SKM-1 (cell line): ENCODE measurements at regions not wholly inside any gene's neighbourhood (a gene's known extent, or its start where the extent isn't known, plus 50 kb on each side); places are given as distances from the start of the nearest gene placed in this dataset.
"Not testable (repeated sequence)": the region's sequence is repeated elsewhere in the genome, so short reads cannot be mapped to it uniquely, and the experiment has no call there.

Source experiments
- DNase-seq: peaks from one replicate; lab custom pipeline; 2025; ENCODE audit not compliant: unreplicated experiment; lab: John Stamatoyannopoulos, UW

DNA sequence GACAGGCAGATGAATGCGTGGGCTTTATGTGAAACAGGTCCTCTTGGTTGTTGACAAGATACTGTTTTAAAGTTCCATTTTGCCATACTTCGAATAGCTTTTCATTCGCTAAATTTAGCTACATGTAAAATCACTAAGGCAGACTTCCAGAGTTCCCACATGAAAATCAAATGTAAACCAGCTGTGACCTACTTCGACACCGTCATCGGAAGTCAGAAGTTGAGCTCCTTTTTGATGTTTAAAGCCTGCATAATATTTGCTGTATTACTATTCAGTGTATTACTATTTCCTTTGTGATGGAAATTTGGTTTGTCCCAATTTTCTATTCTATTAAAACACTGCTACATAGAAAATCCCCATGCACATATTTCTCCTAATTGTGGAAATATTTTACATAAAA, 115.3 kb downstream of the IGLL1 start:
- DNase-seq = not testable (repeated sequence)

DNA sequence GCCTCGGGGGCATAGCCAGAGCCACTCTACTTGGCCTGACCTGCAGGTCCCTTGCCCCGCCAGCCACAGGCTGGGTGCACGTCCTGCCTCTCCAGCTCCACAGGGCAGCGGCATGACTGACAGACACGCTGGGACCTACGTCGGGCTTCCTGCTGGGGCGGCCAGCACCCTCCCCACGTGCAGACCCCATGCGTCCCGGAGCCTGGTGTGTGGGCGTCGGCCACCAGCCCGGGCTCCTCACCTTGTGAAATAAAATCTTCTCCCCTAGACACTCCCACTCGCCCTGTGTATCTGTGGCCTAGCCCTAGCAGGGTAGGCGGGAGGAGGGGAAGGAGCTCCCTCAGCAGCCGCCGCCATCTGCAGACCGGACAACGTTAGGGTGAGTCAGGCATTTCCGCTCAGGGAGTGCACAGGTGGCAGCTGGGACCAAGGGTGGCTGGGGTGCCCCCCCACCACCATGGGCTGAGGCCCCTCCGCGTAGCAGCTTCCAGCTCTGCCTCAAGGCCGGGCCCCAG, 119.5 kb downstream of the IGLL1 start:
- not testable (repeated sequence) for DNase-seq

DNA sequence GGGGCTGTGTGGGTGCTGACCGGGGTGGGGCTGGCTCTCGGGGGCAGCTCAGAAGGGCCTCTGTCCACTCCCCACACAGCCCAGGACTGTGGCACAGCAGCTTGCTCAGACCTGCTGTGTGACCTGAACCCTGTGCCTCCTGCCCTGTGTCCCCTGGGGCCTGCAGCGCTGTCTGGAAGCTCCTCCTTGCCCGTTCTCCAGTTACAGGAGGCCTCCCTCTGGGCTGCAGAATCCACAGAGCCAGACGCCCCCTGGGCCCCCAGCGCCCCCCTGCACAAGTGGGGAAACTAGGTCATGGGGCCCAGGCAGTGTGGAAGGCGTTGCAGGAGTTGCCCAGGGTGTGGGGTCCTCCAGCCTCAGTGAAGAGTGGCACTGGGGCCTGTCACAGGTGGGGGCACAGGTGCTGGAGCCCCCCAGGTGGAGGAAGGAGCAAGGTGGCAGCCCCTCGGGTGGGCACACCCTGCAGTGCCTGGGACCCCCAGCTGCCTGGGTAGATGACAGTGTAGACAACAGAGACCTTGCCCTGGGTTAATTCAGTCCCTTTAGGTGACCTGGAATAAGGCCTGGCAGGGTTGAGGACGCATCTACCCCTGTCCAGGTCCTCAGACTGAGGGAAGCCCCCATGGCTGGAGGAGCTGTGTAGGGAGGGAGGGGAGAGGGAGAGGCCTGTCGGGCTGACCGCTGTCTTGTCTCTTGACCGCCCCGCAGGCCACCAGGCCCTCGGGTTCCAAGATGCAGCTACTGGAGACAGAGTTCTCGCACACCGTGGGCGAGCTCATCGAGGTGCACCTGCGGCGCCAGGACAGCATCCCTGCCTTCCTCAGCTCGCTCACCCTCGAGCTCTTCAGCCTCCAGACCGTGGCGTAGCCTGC, 120.2 kb downstream of the IGLL1 start:
- not testable (repeated sequence) for DNase-seq

DNA sequence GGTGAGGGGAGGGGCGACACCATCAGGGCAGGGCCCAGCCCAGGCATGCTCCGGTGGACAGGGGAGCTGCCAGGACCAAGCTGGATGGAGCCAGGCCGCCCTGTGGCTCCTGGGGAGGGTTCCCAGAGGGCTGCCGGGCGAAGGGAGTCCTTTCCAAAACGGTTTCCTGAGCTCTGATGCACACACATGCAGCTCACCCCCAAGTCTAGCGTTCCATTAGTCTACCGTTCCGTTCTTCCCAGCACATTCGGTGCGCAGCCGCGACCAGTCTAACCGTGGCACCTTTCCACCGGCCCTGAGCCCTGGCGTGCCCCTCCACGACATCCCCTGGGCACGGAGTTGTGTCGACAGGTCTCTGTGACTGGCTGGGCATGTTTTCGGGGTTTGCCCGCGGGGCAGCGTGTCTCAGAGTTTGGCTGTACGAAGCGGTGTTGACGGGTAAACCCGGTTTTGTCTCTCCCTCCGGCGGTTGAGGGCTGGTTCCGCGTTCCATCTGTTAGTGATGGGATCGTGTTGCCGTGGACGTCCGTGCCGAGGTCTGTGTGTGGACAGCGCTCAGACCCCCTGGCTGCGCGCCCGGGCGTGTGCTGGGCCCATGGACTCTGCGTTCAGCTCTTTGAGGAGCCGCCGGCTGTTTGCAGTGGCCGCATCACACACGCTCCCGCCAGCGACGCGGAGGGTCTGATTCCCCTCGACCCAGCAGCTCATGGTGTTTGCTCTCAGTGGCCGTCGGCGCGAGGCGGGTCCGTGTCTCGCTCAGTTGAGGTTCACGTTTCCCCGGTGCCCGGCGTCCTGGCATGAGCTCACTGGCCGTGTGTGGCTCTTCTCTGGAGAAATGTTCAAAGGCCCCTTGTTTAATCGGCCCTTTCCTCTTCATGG, 121.2 kb downstream of the IGLL1 start:
- DNase-seq = no peak

DNA sequence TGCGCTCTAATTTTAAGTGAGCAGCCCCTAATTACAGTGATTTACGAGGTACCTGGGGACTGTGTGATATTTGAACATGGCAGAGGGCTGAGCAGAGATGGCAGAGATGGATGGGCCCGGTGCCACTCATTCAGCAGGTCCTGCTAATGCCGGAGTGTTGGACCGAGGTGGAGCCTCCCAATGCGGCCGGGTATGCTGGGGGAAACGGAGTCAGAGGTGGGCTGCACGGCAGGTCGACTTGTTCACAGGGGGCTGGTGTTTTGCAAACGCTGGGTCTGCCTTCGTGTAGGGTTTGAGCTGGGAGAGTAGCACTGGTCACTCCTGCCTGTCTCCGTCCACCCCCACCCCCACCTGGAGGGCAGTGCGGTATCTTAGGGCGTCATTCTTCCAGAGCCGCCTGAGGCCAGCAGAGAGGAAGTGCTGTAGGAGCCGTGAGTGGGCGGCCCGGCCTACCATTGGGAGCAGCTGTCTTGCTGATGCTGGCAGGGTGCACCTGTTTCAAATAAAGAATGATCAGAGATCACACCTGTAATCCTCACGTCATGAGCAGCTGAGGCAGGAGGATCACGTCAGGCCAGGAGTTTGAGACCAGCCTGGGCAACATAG, 122.6 kb downstream of the IGLL1 start:
- DNase-seq = no peak

DNA sequence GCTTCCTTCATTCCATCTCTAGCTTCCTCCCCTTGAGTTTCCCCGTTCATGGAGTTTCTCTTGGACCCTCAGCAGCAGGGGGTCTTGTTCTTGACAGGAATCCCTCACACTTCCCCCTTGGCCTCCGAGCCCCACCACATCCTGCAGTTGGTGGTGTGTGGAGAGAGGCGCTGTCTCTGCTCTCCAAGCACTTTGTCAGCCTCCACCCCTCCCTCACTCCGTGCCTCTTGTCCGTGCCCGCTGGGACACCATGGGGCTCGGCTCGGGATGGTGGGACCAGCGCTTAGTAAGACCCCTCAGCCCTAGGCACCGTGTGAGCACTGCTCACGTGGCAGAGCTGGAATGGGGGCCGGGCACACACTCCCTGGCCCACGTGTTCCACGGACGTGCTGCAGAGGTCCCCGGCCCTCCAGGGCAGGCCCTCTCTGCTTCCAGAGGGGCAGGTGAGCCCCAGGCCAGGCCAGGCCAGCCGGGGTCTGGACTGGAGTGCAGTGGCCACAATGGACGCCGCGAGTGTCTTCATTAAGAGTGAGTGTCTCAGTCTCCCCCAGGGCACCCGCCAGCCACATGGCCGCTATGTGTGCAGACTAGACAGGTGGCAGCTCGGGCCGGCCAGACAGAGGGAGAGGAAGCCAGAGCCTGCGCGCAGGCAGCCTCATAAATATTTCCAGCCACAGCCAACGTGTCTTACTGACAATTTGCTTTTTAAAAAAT, 123.3 kb downstream of the IGLL1 start:
- not testable (repeated sequence) for DNase-seq

DNA sequence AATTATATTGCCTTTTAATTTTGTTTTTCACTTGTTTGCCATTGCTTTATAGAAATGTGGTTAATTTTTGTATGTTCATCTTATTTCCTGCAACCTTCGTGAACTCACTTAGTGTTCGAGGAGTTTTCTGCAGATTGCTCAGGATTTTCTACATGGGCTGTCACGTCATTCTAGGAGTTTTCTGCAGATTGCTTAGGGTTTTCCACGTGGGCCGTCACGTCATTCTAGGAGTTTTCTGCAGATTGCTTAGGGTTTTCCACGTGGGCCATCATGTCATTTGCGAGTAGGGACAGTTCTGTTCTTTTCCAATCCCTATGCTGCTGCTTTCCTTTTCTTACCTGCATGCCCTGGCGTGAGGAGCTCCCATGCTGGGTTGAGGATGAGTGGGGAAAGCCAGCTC, 125.7 kb downstream of the IGLL1 start:
- not testable (repeated sequence) for DNase-seq

DNA sequence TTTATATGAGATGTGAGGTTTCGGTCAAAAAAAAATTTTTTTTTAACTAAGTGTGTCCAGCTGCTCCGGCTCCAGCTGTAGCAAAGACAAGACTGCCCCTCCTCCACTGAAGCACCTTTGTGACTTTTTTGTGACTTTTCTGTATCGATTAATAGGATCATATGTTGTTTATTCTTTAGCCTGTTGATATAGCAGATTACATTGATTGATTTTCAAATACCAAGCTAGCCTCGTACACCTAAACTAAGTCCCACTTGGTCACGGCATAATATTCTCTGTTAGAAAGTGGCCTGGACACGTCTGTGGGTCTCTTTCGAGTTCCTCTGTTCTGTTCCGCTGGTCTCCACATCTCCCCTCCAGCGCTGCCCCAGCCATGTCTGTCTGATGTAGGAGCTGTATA, 126.8 kb downstream of the IGLL1 start:
- DNase-seq = no peak

DNA sequence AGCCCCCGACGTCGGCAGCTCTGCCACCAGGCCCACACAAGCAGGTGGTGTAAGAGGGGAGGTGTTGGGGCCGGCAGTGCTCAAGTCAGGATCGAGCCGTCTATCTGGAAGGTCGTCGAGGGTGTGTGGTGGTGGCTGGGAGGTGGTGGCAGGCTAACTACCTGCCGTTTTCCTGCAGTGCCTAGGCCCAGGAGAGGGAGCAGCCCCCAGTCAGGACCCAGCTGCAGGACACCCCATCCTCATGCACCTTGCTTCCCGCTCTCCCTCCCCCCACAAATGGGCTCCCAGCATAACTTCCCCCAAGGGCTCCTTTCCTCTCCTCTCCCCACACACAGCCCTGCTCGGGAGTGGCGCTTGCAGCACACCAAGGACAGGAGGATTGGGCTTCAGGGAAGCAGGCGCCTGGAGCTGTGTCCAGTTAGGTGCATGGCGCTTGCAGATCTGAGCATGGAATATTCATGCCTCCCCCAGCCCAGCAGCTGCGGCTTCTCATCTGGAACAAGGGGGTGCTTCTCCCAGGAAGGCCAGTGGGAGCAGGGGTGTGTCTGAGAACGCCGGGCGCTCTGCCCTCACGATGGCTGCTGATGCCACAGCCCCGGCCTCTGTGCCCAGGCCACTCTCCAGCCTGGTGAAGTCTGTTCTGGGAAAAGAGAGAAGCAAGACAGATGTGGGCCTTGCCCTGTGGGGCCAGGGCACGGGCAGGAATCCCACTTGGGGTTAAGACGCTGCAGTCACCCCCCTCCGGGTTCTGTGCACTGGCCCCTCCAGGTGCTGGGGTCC, 127.7 kb downstream of the IGLL1 start:
- no peak for DNase-seq

DNA sequence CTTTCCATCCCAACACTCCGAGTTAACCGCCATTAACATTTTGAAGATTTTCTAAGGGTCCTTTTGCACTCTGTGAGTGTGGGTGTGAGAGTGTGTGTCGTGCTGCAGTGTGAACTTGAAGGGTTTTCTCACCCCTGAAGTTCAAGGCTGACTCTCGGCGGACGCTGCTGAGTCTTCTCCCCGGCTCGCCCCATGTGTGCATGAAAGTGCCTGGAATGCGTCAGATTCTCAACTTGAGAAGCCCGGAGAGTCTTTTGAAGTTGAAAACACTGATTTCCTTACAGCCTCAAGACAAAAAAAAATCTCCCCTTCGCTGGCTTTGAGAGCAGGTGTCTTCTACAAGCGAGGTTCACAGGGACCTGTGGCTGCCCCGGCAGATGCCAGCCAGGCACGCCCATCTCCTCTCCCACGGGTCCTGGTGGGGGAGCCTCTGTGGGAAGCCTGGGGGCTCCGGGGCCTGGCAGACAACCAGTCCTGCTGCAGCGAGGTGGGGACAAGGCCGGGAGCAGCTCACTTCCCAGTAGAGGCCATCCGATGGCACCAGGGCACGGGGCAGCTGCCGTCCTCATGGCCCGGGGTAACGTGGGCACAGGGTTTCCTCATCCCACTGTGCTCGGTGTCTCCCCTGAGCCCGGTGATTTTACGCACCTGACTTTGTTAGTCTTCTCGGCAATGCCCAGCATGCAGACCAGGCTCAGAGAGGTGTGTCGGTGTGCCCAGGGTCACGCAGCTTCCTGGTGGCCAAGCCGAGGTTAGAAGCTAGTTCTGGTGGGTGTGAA, 128.4 kb downstream of the IGLL1 start:
- DNase-seq = not testable (repeated sequence)

DNA sequence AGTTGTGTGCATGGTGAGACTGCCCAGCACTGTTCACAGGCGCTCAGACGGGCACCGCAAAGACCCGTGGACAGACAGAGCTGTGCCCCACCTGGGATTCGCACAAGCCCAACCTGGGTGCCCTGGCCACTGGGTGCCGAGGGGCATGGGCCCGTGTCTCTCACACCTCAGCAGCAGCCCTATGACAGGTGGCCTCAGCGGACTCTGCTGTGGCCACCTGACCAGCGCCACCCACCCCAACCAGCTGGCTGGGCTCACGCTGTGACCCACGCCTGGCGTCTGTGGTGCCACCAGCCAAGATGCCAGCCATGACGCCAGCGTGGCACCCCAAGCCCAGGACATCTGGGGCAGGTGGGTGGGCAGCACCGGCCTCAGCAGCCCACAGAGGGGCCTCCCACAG, 129.3 kb downstream of the IGLL1 start:
- DNase-seq = not testable (repeated sequence)

DNA sequence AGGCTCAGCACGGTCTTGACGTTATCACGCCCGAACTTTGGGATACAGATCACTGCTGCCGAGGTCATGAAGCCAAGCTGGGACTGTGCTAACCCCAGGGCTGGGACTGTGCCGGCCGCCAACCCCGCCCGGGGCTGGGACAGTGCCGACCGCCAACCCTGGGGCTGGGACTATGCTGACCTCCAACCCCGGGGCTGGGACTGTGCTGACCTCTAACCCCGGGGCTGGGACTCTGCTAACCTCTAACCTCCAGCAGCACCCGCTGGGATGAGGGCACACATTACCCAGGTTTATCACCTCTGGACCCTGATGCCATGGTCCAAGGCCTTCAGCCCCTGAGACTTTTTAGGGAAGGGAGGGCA, 129.7 kb downstream of the IGLL1 start:
- DNase-seq = no peak

DNA sequence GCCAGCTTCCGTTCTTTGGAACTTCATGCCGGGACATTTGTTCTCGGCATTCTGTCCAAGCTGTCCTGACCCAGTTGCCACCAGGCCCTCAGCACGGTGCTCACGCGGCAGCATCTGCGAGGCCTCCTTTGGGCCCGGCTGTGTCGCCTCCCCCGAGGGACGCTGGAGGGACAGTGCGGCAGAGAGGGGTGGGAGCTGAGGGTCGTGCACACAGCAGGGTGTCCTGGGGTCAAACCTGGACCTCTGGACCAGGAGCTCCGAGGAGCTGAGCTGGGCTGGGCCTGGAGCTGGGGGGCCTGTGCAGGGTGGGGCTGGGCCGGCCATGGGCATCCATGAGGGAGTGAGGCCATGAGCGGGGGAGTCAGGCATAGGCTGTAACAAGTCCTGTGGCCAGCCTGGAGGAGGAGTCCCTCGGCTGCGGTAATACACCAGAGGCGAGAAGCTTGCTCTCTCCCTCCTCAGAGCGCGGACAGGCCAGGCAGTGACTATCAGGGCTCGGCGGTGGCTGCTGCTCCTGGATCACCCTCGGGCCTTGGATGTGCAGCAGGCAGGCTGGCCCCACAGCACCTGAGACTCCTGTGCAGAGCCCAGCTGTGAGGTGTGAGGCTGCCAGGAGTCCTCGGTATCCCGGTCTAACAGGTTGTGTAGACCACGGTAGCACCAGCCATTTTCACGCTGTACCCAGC, 130.2 kb downstream of the IGLL1 start:
- DNase-seq = not testable (repeated sequence)

DNA sequence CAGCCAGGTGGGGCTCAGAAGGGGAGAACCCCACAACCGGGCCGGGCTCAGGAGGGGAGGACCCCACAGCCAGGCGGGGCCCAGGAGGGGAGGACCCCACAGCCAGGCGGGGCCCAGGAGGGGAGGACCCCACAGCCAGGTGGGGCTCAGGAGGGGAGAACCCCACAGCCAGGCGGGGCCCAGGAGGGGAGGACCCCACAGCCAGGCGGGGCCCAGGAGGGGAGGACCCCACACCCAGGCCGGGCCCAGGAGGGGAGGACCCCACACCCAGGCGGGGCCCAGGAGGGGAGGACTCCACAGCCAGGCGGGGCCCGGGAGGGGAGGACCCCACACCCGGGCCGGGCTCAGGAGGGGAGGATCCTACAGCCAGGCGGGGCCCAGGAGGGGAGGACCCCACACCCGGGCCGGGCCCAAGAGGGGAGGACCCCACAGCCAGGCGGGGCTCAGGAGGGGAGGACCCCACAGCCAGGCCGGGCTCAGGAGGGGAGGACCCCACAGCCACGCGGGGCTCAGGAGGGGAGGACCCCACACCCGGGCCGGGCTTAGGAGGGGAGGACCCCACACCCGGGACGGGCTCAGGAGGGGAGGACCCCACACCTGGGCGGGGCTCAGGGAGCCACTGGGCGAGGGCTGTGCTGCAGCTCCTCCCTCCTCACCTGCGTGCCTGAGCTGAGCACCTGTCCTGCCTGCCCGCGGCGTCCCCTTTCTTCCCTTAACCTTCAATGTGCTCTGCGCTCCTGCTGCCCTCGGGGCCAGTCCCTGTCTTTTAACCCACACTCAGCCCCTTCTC, 131.4 kb downstream of the IGLL1 start:
- DNase-seq = not testable (repeated sequence)

DNA sequence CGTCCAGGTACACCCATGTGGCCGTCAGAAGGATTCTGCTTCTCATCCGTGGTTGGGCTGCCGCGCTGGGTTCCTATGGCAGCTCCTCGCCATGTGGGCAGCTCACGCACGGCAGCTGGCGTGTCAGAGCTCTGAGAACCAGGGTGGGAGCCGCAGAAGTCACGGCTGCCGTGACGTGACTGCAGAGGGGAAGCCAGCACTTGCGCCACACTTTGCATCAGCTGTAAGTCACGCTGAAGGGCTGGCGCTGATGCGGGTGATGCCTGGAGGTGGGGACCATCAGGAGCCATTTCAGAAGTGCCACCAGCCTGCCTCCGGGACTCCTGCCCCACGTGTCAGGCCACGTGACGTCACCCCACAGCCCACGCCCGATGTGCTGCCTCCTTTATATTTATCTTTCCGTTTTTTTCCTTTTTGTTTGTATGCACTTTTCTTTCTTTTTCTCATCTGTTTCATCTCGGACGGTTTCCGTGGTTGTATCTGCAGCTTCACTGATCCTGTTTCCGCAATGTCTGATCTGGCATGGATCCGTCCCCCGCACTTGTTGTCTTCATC, 133.2 kb downstream of the IGLL1 start:
- no peak for DNase-seq

DNA sequence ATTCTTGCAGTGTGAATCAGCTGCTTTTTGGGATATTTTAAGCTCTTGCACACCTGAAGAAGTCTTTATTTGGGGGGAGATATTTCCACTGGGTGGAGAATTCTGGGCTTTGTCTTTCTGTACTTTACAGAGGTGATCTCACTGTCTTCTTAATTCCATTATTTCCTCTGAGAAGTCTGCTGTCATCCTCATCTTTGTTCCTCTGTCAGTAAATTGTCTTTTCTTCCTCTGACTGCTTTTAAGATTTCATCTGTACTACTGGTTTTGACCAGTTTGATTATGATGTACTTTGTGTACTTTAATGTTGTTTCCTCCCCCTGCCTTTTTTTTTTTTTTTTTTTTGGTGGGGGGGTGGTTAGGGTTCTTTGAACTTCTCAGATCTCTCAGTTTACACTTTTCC, 133.9 kb downstream of the IGLL1 start:
- DNase-seq = not testable (repeated sequence)

DNA sequence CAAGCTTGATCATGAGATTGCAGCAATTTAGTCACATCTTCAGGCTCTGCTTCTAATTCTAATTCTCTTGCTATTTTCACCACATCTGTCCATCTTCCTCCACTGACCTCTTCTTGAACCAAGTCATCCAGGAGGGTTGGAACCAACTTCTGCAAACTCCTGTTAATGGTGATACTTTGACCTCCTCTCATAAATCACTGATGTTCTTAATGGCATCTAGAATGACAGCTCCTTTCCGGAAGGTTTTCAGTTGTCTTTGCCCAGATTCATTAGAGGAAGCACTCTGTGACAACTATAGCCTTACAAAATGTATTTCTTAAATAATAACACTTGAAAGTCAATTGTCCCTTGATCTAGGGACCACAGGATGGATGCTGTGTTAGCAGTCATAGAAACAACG, 136.2 kb downstream of the IGLL1 start:
- DNase-seq = not testable (repeated sequence)
